H9 (cell line): ENCODE measurements at regions not wholly inside any gene's neighbourhood (a gene's known extent, or its start where the extent isn't known, plus 50 kb on each side); places are given as distances from the start of the nearest gene placed in this dataset.

Source experiments
- DNase-seq: peaks from one replicate; pipeline ENCODE4 v3.0.0-alpha.2; 2017
- H2AFZ ChIP-seq: one replicate; pipeline ENCODE4 v1.6.1; 2013; ENCODE audit warnings: mild to moderate bottlenecking, low read length, control low read depth, moderate library complexity
- H2AK5ac ChIP-seq: 2 replicates; pipeline ENCODE4 v1.6.1; 2013; ENCODE audit warnings: low read length, control low read depth, mixed read lengths; ENCODE audit not compliant: insufficient read length
- H2BK120ac ChIP-seq: one replicate; pipeline ENCODE4 v1.6.1; 2013; ENCODE audit warnings: low read depth, mild to moderate bottlenecking, low read length, control low read depth, inconsistent platforms; ENCODE audit not compliant: poor library complexity, severe bottlenecking
- H2BK12ac ChIP-seq: 2 replicates; pipeline ENCODE4 v1.6.1; 2013; ENCODE audit warnings: low read length, control low read depth, mixed read lengths, low read depth; ENCODE audit not compliant: insufficient read length
- H2BK15ac ChIP-seq: 2 replicates; pipeline ENCODE4 v1.6.1; 2013; ENCODE audit warnings: low read depth, low read length, control low read depth
- H2BK20ac ChIP-seq: one replicate; pipeline ENCODE4 v1.6.1; 2013; ENCODE audit warnings: low read depth, mild to moderate bottlenecking, low read length, control low read depth, inconsistent platforms; ENCODE audit not compliant: poor library complexity, severe bottlenecking
- H2BK5ac ChIP-seq: 2 replicates; pipeline ENCODE4 v1.6.1; 2013; ENCODE audit warnings: low read length, control low read depth, mixed read lengths; ENCODE audit not compliant: insufficient read length
- H3K14ac ChIP-seq: 2 replicates; pipeline ENCODE4 v1.6.1; 2013; ENCODE audit warnings: low read length, control low read depth; ENCODE audit not compliant: insufficient read depth
- H3K18ac ChIP-seq: 2 replicates; pipeline ENCODE4 v1.6.1; 2013; ENCODE audit warnings: low read depth, mild to moderate bottlenecking, mixed read lengths, low read length, control low read depth; ENCODE audit not compliant: insufficient read length
- H3K23ac ChIP-seq: 2 replicates; pipeline ENCODE4 v1.6.1; 2013; ENCODE audit warnings: low read length, control low read depth, mixed read lengths, low read depth; ENCODE audit not compliant: insufficient read length
- H3K23me2 ChIP-seq: 2 replicates; pipeline ENCODE4 v1.6.1; 2013; ENCODE audit warnings: low read depth, mild to moderate bottlenecking, mixed read lengths, low read length, control low read depth; ENCODE audit not compliant: insufficient read length, poor library complexity, severe bottlenecking
- H3K27ac ChIP-seq: 2 replicates; pipeline ENCODE4 v1.5.1; 2013; ENCODE audit warnings: low read length, control low read depth, mixed read lengths, low read depth; ENCODE audit not compliant: insufficient read length
- H3K27me3 ChIP-seq: 2 replicates; pipeline ENCODE4 v1.6.1; 2013; ENCODE audit warnings: low read length, control low read depth, inconsistent platforms; ENCODE audit not compliant: insufficient read depth
- H3K4ac ChIP-seq: 2 replicates; pipeline ENCODE4 v1.6.1; 2013; ENCODE audit warnings: low read depth, mild to moderate bottlenecking, control low read depth, inconsistent platforms, low read length, moderate library complexity
- H3K4me1 ChIP-seq: 2 replicates; pipeline ENCODE4 v1.6.1; 2013; ENCODE audit warnings: low read length, control low read depth, inconsistent platforms; ENCODE audit not compliant: insufficient read depth
- H3K4me2 ChIP-seq: 2 replicates; pipeline ENCODE4 v1.6.1; 2013; ENCODE audit warnings: low read length, control low read depth, mixed read lengths; ENCODE audit not compliant: insufficient read length, insufficient read depth
- H3K56ac ChIP-seq: 2 replicates; pipeline ENCODE4 v1.6.1; 2013; ENCODE audit warnings: low read depth, mild to moderate bottlenecking, mixed read lengths, low read length, control low read depth; ENCODE audit not compliant: insufficient read length
- H3K79me1 ChIP-seq: 2 replicates; pipeline ENCODE4 v1.6.1; 2013; ENCODE audit warnings: low read depth, mild to moderate bottlenecking, moderate library complexity, low read length, control low read depth, inconsistent platforms; ENCODE audit not compliant: insufficient read depth, poor library complexity, severe bottlenecking
- H3K79me2 ChIP-seq: 2 replicates; pipeline ENCODE4 v1.6.1; 2013; ENCODE audit warnings: low read length, control low read depth, inconsistent platforms; ENCODE audit not compliant: insufficient read depth
- H3K9ac ChIP-seq: 2 replicates; pipeline ENCODE4 v1.6.1; 2013; ENCODE audit warnings: low read length, control low read depth, mixed read lengths; ENCODE audit not compliant: insufficient read length; ENCODE audit errors: extremely low read depth
- H3K9me3 ChIP-seq: one replicate; pipeline ENCODE4 v1.6.1; 2013; ENCODE audit warnings: low read depth, low read length, inconsistent platforms; ENCODE audit not compliant: control insufficient read depth
- H3T11ph ChIP-seq: one replicate; pipeline ENCODE4 v1.6.1; 2013; ENCODE audit warnings: mild to moderate bottlenecking, low read length, control low read depth, inconsistent platforms
- H4K20me1 ChIP-seq: one replicate; pipeline ENCODE4 v1.6.1; 2013; ENCODE audit not compliant: control insufficient read depth, insufficient read length, insufficient read depth
- H4K5ac ChIP-seq: 2 replicates; pipeline ENCODE4 v1.6.1; 2013; ENCODE audit warnings: low read depth, mild to moderate bottlenecking, mixed read lengths, low read length, control low read depth; ENCODE audit not compliant: insufficient read length
- H4K8ac ChIP-seq: replicated peaks from 2 replicates; pipeline ENCODE4 v1.6.1; 2013; ENCODE audit warnings: low read length, control low read depth, mixed read lengths, low read depth; ENCODE audit not compliant: insufficient read length
- H4K91ac ChIP-seq: 2 replicates; pipeline ENCODE4 v1.6.1; 2013; ENCODE audit warnings: low read depth, mild to moderate bottlenecking, moderate library complexity, mixed read lengths, low read length, control low read depth; ENCODE audit not compliant: insufficient read length
- H3K27ac Mint-ChIP-seq, 3 experiments: 2 replicates in 2 of 3; 3 replicates in 1 of 3; pipeline ENCODE4 v1.8.0; 2020 to 2021; ENCODE audit warnings: mixed read lengths in 3 of 3, mild to moderate bottlenecking in 1 of 3, moderate library complexity in 1 of 3
- H3K27me3 Mint-ChIP-seq: 2 replicates; pipeline ENCODE4 v1.8.0; 2021; ENCODE audit warnings: low read depth, mild to moderate bottlenecking, moderate library complexity, mixed read lengths
- H3K36me3 Mint-ChIP-seq, 3 experiments: 2 replicates in 2 of 3; 3 replicates in 1 of 3; pipeline ENCODE4 v1.8.0; 2020 to 2021; ENCODE audit warnings: low read depth in 3 of 3, mixed read lengths in 3 of 3; ENCODE audit not compliant: insufficient read depth in 1 of 3
- H3K4me1 Mint-ChIP-seq, 2 experiments: 2 replicates each; pipeline ENCODE4 v1.8.0; 2020; ENCODE audit warnings: mixed read lengths in 2 of 2
- H3K4me3 Mint-ChIP-seq, 2 experiments: 2 replicates in 1 of 2; 3 replicates in 1 of 2; pipeline ENCODE4 v1.8.0; 2020 to 2021; ENCODE audit warnings: mild to moderate bottlenecking in 2 of 2, mixed read lengths in 2 of 2, moderate library complexity in 1 of 2
- H3K9me3 Mint-ChIP-seq, 2 experiments: 2 replicates in 1 of 2; 3 replicates in 1 of 2; pipeline ENCODE4 v1.8.0; 2020; ENCODE audit warnings: mild to moderate bottlenecking in 2 of 2, mixed read lengths in 2 of 2, moderate library complexity in 1 of 2
- WGBS: extraction: QIAGEN DNeasy Blood & Tissue Kit; methylation state at CpG from one replicate; pipeline ENCODE4 v1.1.7; 2013; ENCODE audit warnings: missing lambda C conversion rate, low lambda C conversion rate, mixed read lengths; ENCODE audit not compliant: insufficient read length; ENCODE audit errors: extremely low coverage; 5-methylcytosine and 5-hydroxymethylcytosine counted together
- TF ChIP-seq, protein P1 (sequence below): fragments of 200-600 bp; sonication (generic); conservative IDR thresholded peaks from 3 replicates; pipeline ENCODE4 v1.8.0; 2021; ENCODE audit warnings: antibody characterized with exemption, mild to moderate bottlenecking

DNA sequence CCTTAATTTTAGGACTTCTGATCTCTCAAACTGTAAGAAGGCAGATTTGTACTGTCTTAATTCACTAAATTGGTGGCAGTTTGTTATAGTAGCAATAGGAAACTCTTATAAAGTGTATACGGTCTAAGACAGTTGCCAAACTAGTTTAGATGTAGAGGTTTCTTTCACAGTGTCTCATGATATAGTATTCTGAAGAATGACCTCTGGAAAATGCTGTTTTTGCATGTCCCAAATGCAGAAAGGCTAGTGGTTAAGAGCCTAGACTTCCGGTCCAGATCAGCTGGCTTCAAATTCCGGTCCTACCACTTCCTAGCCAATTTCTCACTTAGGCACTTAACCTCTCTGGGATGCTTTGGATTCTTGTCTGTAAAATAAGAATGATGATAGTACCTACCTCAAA lies 538.5 kb downstream of the CENPC start:
- peaks cover 6 to 10% of the 10 kb centered on the region in 2 experiments; a peak in 2 of 5 replicates for H3K9me3 Mint-ChIP-seq

More for the DNA sequence above, 538.5 kb downstream of the CENPC start:
- Mint-ChIP-seq H3K36me3 (peaks cover 2 to 11% (median 6%) of the 10 kb centered on the region in 3 experiments; a peak in 5 of 7 replicates), H3K4me1 (peaks cover 2 to 4% of the 10 kb centered on the region in 2 experiments; a peak in 1 of 4 replicates), H3K27me3 (no peaks in the 10 kb centered on the region), H3K27ac (no peak overlapping the region), H3K4me3 (no peak overlapping the region)
- H2BK12ac ChIP-seq: no peak overlapping the region
- H3K14ac ChIP-seq: no peak overlapping the region
- no peaks in the 10 kb centered on the region for H3K27me3 ChIP-seq
- H3K18ac ChIP-seq: no peak overlapping the region
- no peak overlapping the region for H3K23ac ChIP-seq
- no peaks in the 10 kb centered on the region for H3K9me3 ChIP-seq
- DNase-seq: no peak
- no peak overlapping the region for H2AFZ ChIP-seq
- no CpG with 5 or more reads among the region's 3 CpGs for WGBS
- H3K56ac ChIP-seq: no peak overlapping the region
- H2BK15ac ChIP-seq: no peak overlapping the region
- H4K8ac ChIP-seq: no peak overlapping the region
- no peaks in the 10 kb centered on the region for H3K4me1 ChIP-seq
- no peaks in the 10 kb centered on the region for H4K20me1 ChIP-seq
- no peak overlapping the region for H2AK5ac ChIP-seq
- no peaks in the 10 kb centered on the region for H3K79me1 ChIP-seq
- no peak overlapping the region for H3K27ac ChIP-seq
- TF ChIP-seq, protein P1, sequence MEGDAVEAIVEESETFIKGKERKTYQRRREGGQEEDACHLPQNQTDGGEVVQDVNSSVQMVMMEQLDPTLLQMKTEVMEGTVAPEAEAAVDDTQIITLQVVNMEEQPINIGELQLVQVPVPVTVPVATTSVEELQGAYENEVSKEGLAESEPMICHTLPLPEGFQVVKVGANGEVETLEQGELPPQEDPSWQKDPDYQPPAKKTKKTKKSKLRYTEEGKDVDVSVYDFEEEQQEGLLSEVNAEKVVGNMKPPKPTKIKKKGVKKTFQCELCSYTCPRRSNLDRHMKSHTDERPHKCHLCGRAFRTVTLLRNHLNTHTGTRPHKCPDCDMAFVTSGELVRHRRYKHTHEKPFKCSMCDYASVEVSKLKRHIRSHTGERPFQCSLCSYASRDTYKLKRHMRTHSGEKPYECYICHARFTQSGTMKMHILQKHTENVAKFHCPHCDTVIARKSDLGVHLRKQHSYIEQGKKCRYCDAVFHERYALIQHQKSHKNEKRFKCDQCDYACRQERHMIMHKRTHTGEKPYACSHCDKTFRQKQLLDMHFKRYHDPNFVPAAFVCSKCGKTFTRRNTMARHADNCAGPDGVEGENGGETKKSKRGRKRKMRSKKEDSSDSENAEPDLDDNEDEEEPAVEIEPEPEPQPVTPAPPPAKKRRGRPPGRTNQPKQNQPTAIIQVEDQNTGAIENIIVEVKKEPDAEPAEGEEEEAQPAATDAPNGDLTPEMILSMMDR: no peak
- H3K23me2 ChIP-seq: no peaks in the 10 kb centered on the region
- H2BK120ac ChIP-seq: no peak overlapping the region
- no peak overlapping the region for H2BK5ac ChIP-seq
- no peak overlapping the region for H3T11ph ChIP-seq
- H3K79me2 ChIP-seq: no peaks in the 10 kb centered on the region
- no peak overlapping the region for H3K4ac ChIP-seq
- no peak overlapping the region for H2BK20ac ChIP-seq
- no peak overlapping the region for H3K4me2 ChIP-seq
- no peak overlapping the region for H3K9ac ChIP-seq
- no peak overlapping the region for H4K91ac ChIP-seq
- no peak overlapping the region for H4K5ac ChIP-seq
